ENCODE measurements at regions not wholly inside any gene's neighbourhood (a gene's known extent, or its start where the extent isn't known, plus 50 kb on each side); places are given as distances from the start of the nearest gene placed in this dataset.

DNA sequence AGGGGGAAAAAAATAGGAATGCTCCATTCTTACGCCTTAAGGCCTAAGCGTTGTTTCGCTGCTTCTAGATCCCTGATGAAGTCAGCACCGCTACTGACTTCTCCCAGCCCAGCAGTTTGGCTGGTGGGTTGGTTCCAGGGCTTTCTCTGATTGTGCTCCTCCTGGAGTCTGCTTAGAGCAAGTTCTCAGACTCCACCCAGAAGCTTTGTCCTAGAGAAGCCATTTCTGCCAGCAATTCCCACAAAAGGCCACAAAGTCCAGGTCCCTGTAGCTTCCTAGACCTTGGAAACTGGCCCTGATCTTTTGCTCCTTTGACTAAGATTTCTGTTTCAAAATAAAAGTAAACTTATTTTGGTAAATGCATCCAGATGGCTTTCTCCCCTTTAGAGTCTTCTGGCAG, 65.4 kb downstream of the KCTD12 start:
- no peak for TF ChIP-seq POLR2A (IDR thresholded peaks at IDR 0.05)
- TF ChIP-seq, protein P1, sequence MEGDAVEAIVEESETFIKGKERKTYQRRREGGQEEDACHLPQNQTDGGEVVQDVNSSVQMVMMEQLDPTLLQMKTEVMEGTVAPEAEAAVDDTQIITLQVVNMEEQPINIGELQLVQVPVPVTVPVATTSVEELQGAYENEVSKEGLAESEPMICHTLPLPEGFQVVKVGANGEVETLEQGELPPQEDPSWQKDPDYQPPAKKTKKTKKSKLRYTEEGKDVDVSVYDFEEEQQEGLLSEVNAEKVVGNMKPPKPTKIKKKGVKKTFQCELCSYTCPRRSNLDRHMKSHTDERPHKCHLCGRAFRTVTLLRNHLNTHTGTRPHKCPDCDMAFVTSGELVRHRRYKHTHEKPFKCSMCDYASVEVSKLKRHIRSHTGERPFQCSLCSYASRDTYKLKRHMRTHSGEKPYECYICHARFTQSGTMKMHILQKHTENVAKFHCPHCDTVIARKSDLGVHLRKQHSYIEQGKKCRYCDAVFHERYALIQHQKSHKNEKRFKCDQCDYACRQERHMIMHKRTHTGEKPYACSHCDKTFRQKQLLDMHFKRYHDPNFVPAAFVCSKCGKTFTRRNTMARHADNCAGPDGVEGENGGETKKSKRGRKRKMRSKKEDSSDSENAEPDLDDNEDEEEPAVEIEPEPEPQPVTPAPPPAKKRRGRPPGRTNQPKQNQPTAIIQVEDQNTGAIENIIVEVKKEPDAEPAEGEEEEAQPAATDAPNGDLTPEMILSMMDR (IDR thresholded peaks at IDR 0.05), result no peak

All from ovary (tissue), 3 donors.